ENCODE measurements at regions not wholly inside any gene's neighbourhood (a gene's known extent, or its start where the extent isn't known, plus 50 kb on each side); places are given as distances from the start of the nearest gene placed in this dataset.

- Histone ChIP-seq H3K27me3 (no peaks in the 10 kb centered on the region), H3K36me3 (no peaks in the 10 kb centered on the region), H3K9me3 (no peaks in the 10 kb centered on the region), H3K4me1 (no peaks in the 10 kb centered on the region), H3K4me3 (no peak overlapping the region), H3K27ac (no peak overlapping the region)
- TF ChIP-seq, protein P1, sequence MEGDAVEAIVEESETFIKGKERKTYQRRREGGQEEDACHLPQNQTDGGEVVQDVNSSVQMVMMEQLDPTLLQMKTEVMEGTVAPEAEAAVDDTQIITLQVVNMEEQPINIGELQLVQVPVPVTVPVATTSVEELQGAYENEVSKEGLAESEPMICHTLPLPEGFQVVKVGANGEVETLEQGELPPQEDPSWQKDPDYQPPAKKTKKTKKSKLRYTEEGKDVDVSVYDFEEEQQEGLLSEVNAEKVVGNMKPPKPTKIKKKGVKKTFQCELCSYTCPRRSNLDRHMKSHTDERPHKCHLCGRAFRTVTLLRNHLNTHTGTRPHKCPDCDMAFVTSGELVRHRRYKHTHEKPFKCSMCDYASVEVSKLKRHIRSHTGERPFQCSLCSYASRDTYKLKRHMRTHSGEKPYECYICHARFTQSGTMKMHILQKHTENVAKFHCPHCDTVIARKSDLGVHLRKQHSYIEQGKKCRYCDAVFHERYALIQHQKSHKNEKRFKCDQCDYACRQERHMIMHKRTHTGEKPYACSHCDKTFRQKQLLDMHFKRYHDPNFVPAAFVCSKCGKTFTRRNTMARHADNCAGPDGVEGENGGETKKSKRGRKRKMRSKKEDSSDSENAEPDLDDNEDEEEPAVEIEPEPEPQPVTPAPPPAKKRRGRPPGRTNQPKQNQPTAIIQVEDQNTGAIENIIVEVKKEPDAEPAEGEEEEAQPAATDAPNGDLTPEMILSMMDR (IDR thresholded peaks at IDR 0.05), result no peak
- DNase-seq (no peak), ATAC-seq (no peak)
- intact Hi-C loops (cut with DNase I), result no loop called here
Measured at GRCh38 chr4:89416960-89417359, 109.4 kb upstream of the GPRIN3 start.

- TF ChIP-seq, protein P1 (IDR thresholded peaks at IDR 0.05), result no peak
Measured at GRCh38 chr4:89413518-89413917, 105.9 kb upstream of the GPRIN3 start.

GRCh38 chr4:89411539-89412309, 104.1 kb upstream of the GPRIN3 start:
- Histone ChIP-seq H3K27ac (no peak overlapping the region), H3K9me3 (no peaks in the 10 kb centered on the region), H3K4me1 (no peaks in the 10 kb centered on the region), H3K27me3 (no peaks in the 10 kb centered on the region), H3K4me3 (no peak overlapping the region), H3K36me3 (no peaks in the 10 kb centered on the region)
- intact Hi-C loops (cut with DNase I), result no loop called here
- DNase-seq (no peak), ATAC-seq (no peak)
- TF ChIP-seq, protein P1 (IDR thresholded peaks at IDR 0.05), result no peak

More at GRCh38 chr4:89413518-89413917, 105.9 kb upstream of the GPRIN3 start:
- H3K36me3 ChIP-seq, result no peaks in the 10 kb centered on the region
- ATAC-seq, result no peak
- no peaks in the 10 kb centered on the region for H3K9me3 ChIP-seq
- intact Hi-C loops (cut with DNase I), result no loop called here
- no peak overlapping the region for H3K27ac ChIP-seq
- H3K27me3 ChIP-seq, result no peaks in the 10 kb centered on the region
- DNase-seq, result no peak
- H3K4me3 ChIP-seq, result no peak overlapping the region
- no peaks in the 10 kb centered on the region for H3K4me1 ChIP-seq

DNA sequence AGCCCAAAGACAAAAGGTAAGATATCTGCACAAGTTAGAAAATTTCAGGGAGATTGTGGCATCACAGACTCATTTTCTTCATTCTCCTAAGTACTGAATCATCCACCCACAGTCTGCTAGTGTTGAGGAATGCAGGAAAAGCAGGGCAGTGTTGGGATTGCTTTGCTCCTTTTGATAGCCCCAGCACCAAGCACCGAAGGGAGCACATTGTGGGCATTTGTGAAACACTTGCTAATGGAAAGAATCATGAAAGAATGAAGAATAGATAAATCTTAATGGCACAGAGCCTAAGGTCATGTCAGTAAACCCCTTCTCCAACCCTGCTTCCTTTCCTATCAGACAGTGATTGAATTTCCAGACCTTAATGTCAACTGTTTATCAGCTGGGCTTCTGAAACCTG, 103.1 kb upstream of the GPRIN3 start:
- H3K9me3 ChIP-seq, result no peaks in the 10 kb centered on the region
- H3K4me1 ChIP-seq, result no peaks in the 10 kb centered on the region
- H3K36me3 ChIP-seq, result no peaks in the 10 kb centered on the region
- intact Hi-C loops (cut with DNase I), result no loop called here
- DNase-seq (no peak), ATAC-seq (no peak)
- no peaks in the 10 kb centered on the region for H3K27me3 ChIP-seq
- TF ChIP-seq, protein P1 (IDR thresholded peaks at IDR 0.05), result no peak
- H3K27ac ChIP-seq, result no peak overlapping the region
- H3K4me3 ChIP-seq, result no peak overlapping the region

DNA sequence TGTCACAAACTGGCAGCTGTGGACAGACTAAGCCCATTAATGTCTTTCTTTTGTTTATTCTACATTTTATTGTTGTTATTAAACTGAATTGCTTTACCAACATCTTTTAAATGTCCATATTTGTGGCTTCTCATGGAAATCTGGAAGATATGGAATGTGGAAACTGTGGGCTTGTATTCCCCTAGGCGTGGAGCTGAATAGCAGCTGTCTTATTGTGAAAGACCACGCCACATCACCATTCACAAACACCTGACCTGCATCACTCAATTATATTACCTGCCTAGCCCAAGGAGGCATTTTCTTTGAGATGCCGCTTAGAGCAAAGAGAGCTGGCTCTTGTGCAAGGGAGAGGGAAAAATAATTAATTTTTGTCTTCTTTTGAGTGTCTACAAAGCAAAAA, 96.9 kb upstream of the GPRIN3 start:
- no peaks in the 10 kb centered on the region for H3K36me3 ChIP-seq
- H3K9me3 ChIP-seq, result no peaks in the 10 kb centered on the region
- ATAC-seq (no peak), DNase-seq (no peak)
- TF ChIP-seq, protein P1 (IDR thresholded peaks at IDR 0.05), result no peak
- no peaks in the 10 kb centered on the region for H3K27me3 ChIP-seq
- H3K4me1 ChIP-seq, result no peaks in the 10 kb centered on the region
- intact Hi-C loops (cut with DNase I), result no loop called here
- H3K4me3 ChIP-seq, result no peak overlapping the region
- no peak overlapping the region for H3K27ac ChIP-seq

Data from left lung (tissue), 4 donors.